SK-N-SH (cell line): ENCODE measurements at regions not wholly inside any gene's neighbourhood (a gene's known extent, or its start where the extent isn't known, plus 50 kb on each side); places are given as distances from the start of the nearest gene placed in this dataset.
"Not testable (repeated sequence)": the region's sequence is repeated elsewhere in the genome, so short reads cannot be mapped to it uniquely, and the experiment has no call there.

Experiments
- POLR2AphosphoS5 ChIP-seq: IDR thresholded peaks from 2 replicates; pipeline ENCODE4 v1.6.1; 2012; ENCODE audit warnings: low read depth, low read length
- TF ChIP-seq, protein P1 (sequence below): fragments of 200-600 bp; sonication (generic); IDR thresholded peaks from 2 replicates; pipeline ENCODE4 v1.6.1; 2017; ENCODE audit warnings: antibody characterized with exemption, mild to moderate bottlenecking, moderate library complexity

- TF ChIP-seq, protein P1, sequence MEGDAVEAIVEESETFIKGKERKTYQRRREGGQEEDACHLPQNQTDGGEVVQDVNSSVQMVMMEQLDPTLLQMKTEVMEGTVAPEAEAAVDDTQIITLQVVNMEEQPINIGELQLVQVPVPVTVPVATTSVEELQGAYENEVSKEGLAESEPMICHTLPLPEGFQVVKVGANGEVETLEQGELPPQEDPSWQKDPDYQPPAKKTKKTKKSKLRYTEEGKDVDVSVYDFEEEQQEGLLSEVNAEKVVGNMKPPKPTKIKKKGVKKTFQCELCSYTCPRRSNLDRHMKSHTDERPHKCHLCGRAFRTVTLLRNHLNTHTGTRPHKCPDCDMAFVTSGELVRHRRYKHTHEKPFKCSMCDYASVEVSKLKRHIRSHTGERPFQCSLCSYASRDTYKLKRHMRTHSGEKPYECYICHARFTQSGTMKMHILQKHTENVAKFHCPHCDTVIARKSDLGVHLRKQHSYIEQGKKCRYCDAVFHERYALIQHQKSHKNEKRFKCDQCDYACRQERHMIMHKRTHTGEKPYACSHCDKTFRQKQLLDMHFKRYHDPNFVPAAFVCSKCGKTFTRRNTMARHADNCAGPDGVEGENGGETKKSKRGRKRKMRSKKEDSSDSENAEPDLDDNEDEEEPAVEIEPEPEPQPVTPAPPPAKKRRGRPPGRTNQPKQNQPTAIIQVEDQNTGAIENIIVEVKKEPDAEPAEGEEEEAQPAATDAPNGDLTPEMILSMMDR: not testable (repeated sequence)
- TF ChIP-seq POLR2AphosphoS5: not testable (repeated sequence)
Measured at GRCh38 chr16:88235691-88236090, 147.1 kb upstream of the ZNF469 start.
